Activated B cell treated with CpG ODN at 0.5 μM for 24 hours (primary cell): ENCODE measurements at regions not wholly inside any gene's neighbourhood (a gene's known extent, or its start where the extent isn't known, plus 50 kb on each side); places are given as distances from the start of the nearest gene placed in this dataset.

ENCODE experiments used
- ATAC-seq: fragments of 200-7000 bp; cut with Tn5 transposase; one replicate; pipeline ENCODE4 v1.10.0; 2021; ENCODE audit warnings: low read depth, mild to moderate bottlenecking, moderate library complexity
- CTCF ChIA-PET: fragments of 350-600 bp; sonication (Branson Sonifier 250); formaldehyde crosslinking; loops from one replicate; lab custom pipeline; 2021; ENCODE audit warnings: antibody characterized with exemption; lab: Charles Lee
- POLR2A ChIA-PET: fragments of 350-600 bp; sonication (Branson Sonifier 250); formaldehyde crosslinking; loops from one replicate; lab custom pipeline; 2021; ENCODE audit warnings: antibody characterized with exemption; lab: Charles Lee
- DNase-seq: peaks from one replicate; pipeline ENCODE4 v3.0.0; 2022
- H3K27ac Mint-ChIP-seq: one replicate; pipeline ENCODE4 v1.8.0; 2020; ENCODE audit warnings: mixed read lengths
- H3K27me3 Mint-ChIP-seq: one replicate; pipeline ENCODE4 v1.8.0; 2021; ENCODE audit warnings: mixed read lengths
- H3K36me3 Mint-ChIP-seq: one replicate; pipeline ENCODE4 v1.8.0; 2021; ENCODE audit warnings: low read depth, mixed read lengths
- H3K4me1 Mint-ChIP-seq: one replicate; pipeline ENCODE4 v1.8.0; 2021; ENCODE audit warnings: mixed read lengths
- H3K4me3 Mint-ChIP-seq: one replicate; pipeline ENCODE4 v1.8.0; 2020; ENCODE audit warnings: mild to moderate bottlenecking, mixed read lengths
- H3K9me3 Mint-ChIP-seq: one replicate; pipeline ENCODE4 v1.8.0; 2020; ENCODE audit warnings: mixed read lengths
- CTCF ChIP-seq: fragments of 200-600 bp; IDR thresholded peaks from one replicate; pipeline ENCODE4 v1.8.0; 2022; ENCODE audit warnings: antibody characterized with exemption, mild to moderate bottlenecking
- intact Hi-C: fragments of 100-400 bp; cut with micrococcal nuclease; formaldehyde crosslinking; loops from one replicate; pipeline ENCODE4 v1.15.1; 2024

GRCh38 chr2:67706082-67706481 lies 308.9 kb downstream of the ETAA1 start:
- ChIA-PET POLR2A (no interaction called here), CTCF (no interaction called here)
- Mint-ChIP-seq H3K36me3 (no peaks in the 10 kb centered on the region), H3K4me3 (no peak overlapping the region), H3K9me3 (no peaks in the 10 kb centered on the region), H3K27ac (no peak overlapping the region), H3K4me1 (no peaks in the 10 kb centered on the region), H3K27me3 (peaks cover 9% of the 10 kb centered on the region)
- DNase-seq (no peak), ATAC-seq (no peak)
- TF ChIP-seq CTCF, result no peak
- intact Hi-C loops, result no loop called here

- intact Hi-C loops, result no loop called here
- H3K36me3 Mint-ChIP-seq, result no peaks in the 10 kb centered on the region
- no peaks in the 10 kb centered on the region for H3K4me1 Mint-ChIP-seq
- ATAC-seq, result no peak
- POLR2A ChIA-PET, result no interaction called here
- H3K27me3 Mint-ChIP-seq, result peaks cover 7% of the 10 kb centered on the region
- no peak for TF ChIP-seq CTCF
- no peak for DNase-seq
- H3K9me3 Mint-ChIP-seq, result no peaks in the 10 kb centered on the region
- CTCF ChIA-PET, result no interaction called here
- H3K4me3 Mint-ChIP-seq, result no peak overlapping the region
- no peak overlapping the region for H3K27ac Mint-ChIP-seq
Measured at GRCh38 chr2:67707896-67708295, 310.8 kb downstream of the ETAA1 start.

- Mint-ChIP-seq H3K27ac (no peak overlapping the region), H3K27me3 (no peaks in the 10 kb centered on the region), H3K9me3 (no peaks in the 10 kb centered on the region), H3K36me3 (no peaks in the 10 kb centered on the region), H3K4me1 (no peaks in the 10 kb centered on the region), H3K4me3 (no peak overlapping the region)
- DNase-seq (no peak), ATAC-seq (no peak)
- intact Hi-C loops, result no loop called here
- no peak for TF ChIP-seq CTCF
- ChIA-PET POLR2A (no interaction called here), CTCF (no interaction called here)
Measured at GRCh38 chr2:67709835-67710234, 312.7 kb downstream of the ETAA1 start.

GRCh38 chr2:67712484-67712883 lies 315.4 kb downstream of the ETAA1 start:
- no peak for TF ChIP-seq CTCF
- no peaks in the 10 kb centered on the region for H3K27me3 Mint-ChIP-seq
- intact Hi-C loops, result no loop called here
- CTCF ChIA-PET, result no interaction called here
- H3K36me3 Mint-ChIP-seq, result no peaks in the 10 kb centered on the region
- H3K4me3 Mint-ChIP-seq, result no peak overlapping the region
- DNase-seq (no peak), ATAC-seq (no peak)
- no peaks in the 10 kb centered on the region for H3K4me1 Mint-ChIP-seq
- no peak overlapping the region for H3K27ac Mint-ChIP-seq
- no peaks in the 10 kb centered on the region for H3K9me3 Mint-ChIP-seq
- POLR2A ChIA-PET, result no interaction called here

- Mint-ChIP-seq H3K4me3 (no peak overlapping the region), H3K9me3 (no peaks in the 10 kb centered on the region), H3K36me3 (no peaks in the 10 kb centered on the region), H3K27me3 (no peaks in the 10 kb centered on the region), H3K27ac (no peak overlapping the region), H3K4me1 (no peaks in the 10 kb centered on the region)
- no peak for TF ChIP-seq CTCF
- ATAC-seq (no peak), DNase-seq (no peak)
- CTCF ChIA-PET, result no interaction called here
- POLR2A ChIA-PET, result no interaction called here
- intact Hi-C loops, result no loop called here
Measured at GRCh38 chr2:67713376-67713775, 316.2 kb downstream of the ETAA1 start.
